Thyroid gland (tissue), 4 donors: ENCODE measurements at regions not wholly inside any gene's neighbourhood (a gene's known extent, or its start where the extent isn't known, plus 50 kb on each side); places are given as distances from the start of the nearest gene placed in this dataset.

ENCODE experiments used
- CTCF ChIP-seq, 6 experiments: fragments of 200-600 bp in 3 of 6; fragments of 450-650 bp in 3 of 6; sonication (generic) in 3 of 6; IDR thresholded peaks; one replicate each; pipeline ENCODE4 v1.5.1; 2016 to 2019; ENCODE audit warnings: antibody characterized with exemption in 6 of 6, mild to moderate bottlenecking in 2 of 6, inconsistent platforms in 1 of 6, moderate library complexity in 1 of 6
- POLR2A ChIP-seq, 2 donors: fragments of 450-650 bp; IDR thresholded peaks; one replicate each; pipeline ENCODE4 v1.6.1; 2017; ENCODE audit warnings: antibody characterized with exemption in 2 of 2, mild to moderate bottlenecking in 2 of 2, moderate library complexity in 1 of 2

- TF ChIP-seq CTCF (IDR thresholded peaks at IDR 0.05) (no peak), POLR2A (IDR thresholded peaks at IDR 0.05) (no peak)
Observed at GRCh38 chr12:3977621-3978020, 104.4 kb upstream of the PARP11 start.
